DMS114 treated with DMSO at 0.1 percent for 48 hours (cell line): ENCODE measurements at regions not wholly inside any gene's neighbourhood (a gene's known extent, or its start where the extent isn't known, plus 50 kb on each side); places are given as distances from the start of the nearest gene placed in this dataset.
"Not testable (repeated sequence)": the region's sequence is repeated elsewhere in the genome, so short reads cannot be mapped to it uniquely, and the experiment has no call there.

Experiments used
- DNase-seq: peaks from one replicate; lab custom pipeline; 2025; ENCODE audit not compliant: unreplicated experiment; lab: John Stamatoyannopoulos, UW

GRCh38 chr18:46226461-46226860 is 122.3 kb downstream of the HAUS1 start:
- DNase-seq = no peak

GRCh38 chr18:46229641-46230040 is 125.5 kb downstream of the HAUS1 start:
- DNase-seq = not testable (repeated sequence)

- no peak for DNase-seq
Observed at GRCh38 chr18:46236156-46236555, 132.0 kb downstream of the HAUS1 start.

GRCh38 chr18:46237891-46238290 is 133.7 kb downstream of the HAUS1 start:
- no peak for DNase-seq

GRCh38 chr18:46239549-46239948 is 135.4 kb downstream of the HAUS1 start:
- no peak for DNase-seq

GRCh38 chr18:46239998-46240397 is 135.8 kb downstream of the HAUS1 start:
- no peak for DNase-seq

- DNase-seq = not testable (repeated sequence)
Observed at GRCh38 chr18:46241393-46241792, 137.2 kb downstream of the HAUS1 start.

- DNase-seq = no peak
Observed at GRCh38 chr18:46242183-46242582, 138.0 kb downstream of the HAUS1 start.

- DNase-seq = no peak
Observed at GRCh38 chr18:46243095-46243494, 138.9 kb downstream of the HAUS1 start.

GRCh38 chr18:46243673-46244072 is 139.5 kb downstream of the HAUS1 start:
- DNase-seq = no peak

- DNase-seq = no peak
Observed at GRCh38 chr18:46246101-46246500, 141.9 kb downstream of the HAUS1 start.

- no peak for DNase-seq
Observed at GRCh38 chr18:46247942-46248341, 143.8 kb downstream of the HAUS1 start.

- DNase-seq = no peak
Observed at GRCh38 chr18:46250084-46250811, 146.1 kb downstream of the HAUS1 start.

GRCh38 chr18:46250812-46251173 is 146.6 kb downstream of the HAUS1 start:
- DNase-seq = no peak

- DNase-seq = no peak
Observed at GRCh38 chr18:46252759-46253158, 148.6 kb downstream of the HAUS1 start.

GRCh38 chr18:46253498-46253897 is 149.3 kb downstream of the HAUS1 start:
- no peak for DNase-seq

- DNase-seq = no peak
Observed at GRCh38 chr18:46256078-46256477, 151.9 kb downstream of the HAUS1 start.

- no peak for DNase-seq
Observed at GRCh38 chr18:46257366-46257765, 153.2 kb downstream of the HAUS1 start.

GRCh38 chr18:46260016-46260878 is 156.1 kb downstream of the HAUS1 start:
- DNase-seq = no peak

GRCh38 chr18:46260879-46261143 is 156.6 kb downstream of the HAUS1 start:
- DNase-seq = no peak

- DNase-seq = no peak
Observed at GRCh38 chr18:46261799-46262198, 157.6 kb downstream of the HAUS1 start.

- no peak for DNase-seq
Observed at GRCh38 chr18:46262856-46263255, 158.7 kb downstream of the HAUS1 start.

- DNase-seq = no peak
Observed at GRCh38 chr18:46264255-46264654, 160.1 kb downstream of the HAUS1 start.
